Natural killer cell (primary cell): ENCODE measurements at regions not wholly inside any gene's neighbourhood (a gene's known extent, or its start where the extent isn't known, plus 50 kb on each side); places are given as distances from the start of the nearest gene placed in this dataset.

Experiments used
- ATAC-seq, 3 donors: fragments of 150-1000 bp in 2 of 3; fragments of 200-7000 bp in 1 of 3; cut with Tn5 transposase; 1 replicate in 1 of 3; 2 replicates in 2 of 3; pipeline ENCODE4 v1.10.0; 2021; ENCODE audit warnings: mild to moderate bottlenecking in 2 of 3, moderate library complexity in 2 of 3
- DNase-seq, 2 donors: peaks; one replicate each; pipeline versions ENCODE4 v3.0.0 to v3.0.0-alpha.2; 2013 to 2021; ENCODE audit warnings: mixed read lengths in 1 of 2
- H3K27ac ChIP-seq: one replicate; pipeline ENCODE4 v1.5.1; 2013; ENCODE audit warnings: mild to moderate bottlenecking, low read length
- H3K27me3 ChIP-seq: one replicate; pipeline ENCODE4 v1.6.1; 2013; ENCODE audit warnings: low read length; ENCODE audit not compliant: control insufficient read depth, insufficient read depth
- H3K36me3 ChIP-seq: one replicate; pipeline ENCODE4 v1.6.1; 2013; ENCODE audit warnings: low read length; ENCODE audit not compliant: control insufficient read depth, insufficient read depth
- H3K4me1 ChIP-seq: one replicate; pipeline ENCODE4 v1.6.1; 2013; ENCODE audit warnings: low read length; ENCODE audit not compliant: control insufficient read depth, insufficient read depth
- H3K4me3 ChIP-seq: one replicate; pipeline ENCODE4 v1.5.1; 2013; ENCODE audit warnings: low read length
- H3K9me3 ChIP-seq: one replicate; pipeline ENCODE4 v1.6.1; 2013; ENCODE audit warnings: low read length; ENCODE audit not compliant: control insufficient read depth, insufficient read depth
- H3K27ac Mint-ChIP-seq, 2 donors: one replicate each; pipeline ENCODE4 v1.8.0; 2022; ENCODE audit warnings: mild to moderate bottlenecking in 2 of 2, mixed read lengths in 2 of 2, moderate library complexity in 1 of 2
- H3K27me3 Mint-ChIP-seq, 2 donors: one replicate each; pipeline ENCODE4 v1.8.0; 2022; ENCODE audit warnings: low read depth in 2 of 2, mixed read lengths in 2 of 2
- H3K36me3 Mint-ChIP-seq: one replicate; pipeline ENCODE4 v1.8.0; 2022; ENCODE audit warnings: mixed read lengths
- H3K4me1 Mint-ChIP-seq, 2 donors: one replicate each; pipeline ENCODE4 v1.8.0; 2022; ENCODE audit warnings: mixed read lengths in 2 of 2
- H3K4me3 Mint-ChIP-seq: one replicate; pipeline ENCODE4 v1.8.0; 2022; ENCODE audit warnings: mild to moderate bottlenecking, moderate library complexity, mixed read lengths
- H3K9me3 Mint-ChIP-seq, 2 donors: one replicate each; pipeline ENCODE4 v1.8.0; 2022; ENCODE audit warnings: mixed read lengths in 2 of 2
- WGBS: methylation state at CpG from one replicate; pipeline ENCODE4 v1.1.7; 2013; ENCODE audit warnings: missing lambda C conversion rate; ENCODE audit not compliant: insufficient coverage; 5-methylcytosine and 5-hydroxymethylcytosine counted together
- intact Hi-C: fragments of 100-400 bp; cut with micrococcal nuclease; formaldehyde crosslinking; loops from one replicate; pipeline ENCODE4 v1.14.2; 2022
- TF ChIP-seq, protein P1 (sequence below): fragments of 200-600 bp; IDR thresholded peaks from one replicate; pipeline ENCODE4 v1.8.0; 2022; ENCODE audit warnings: antibody characterized with exemption

DNA sequence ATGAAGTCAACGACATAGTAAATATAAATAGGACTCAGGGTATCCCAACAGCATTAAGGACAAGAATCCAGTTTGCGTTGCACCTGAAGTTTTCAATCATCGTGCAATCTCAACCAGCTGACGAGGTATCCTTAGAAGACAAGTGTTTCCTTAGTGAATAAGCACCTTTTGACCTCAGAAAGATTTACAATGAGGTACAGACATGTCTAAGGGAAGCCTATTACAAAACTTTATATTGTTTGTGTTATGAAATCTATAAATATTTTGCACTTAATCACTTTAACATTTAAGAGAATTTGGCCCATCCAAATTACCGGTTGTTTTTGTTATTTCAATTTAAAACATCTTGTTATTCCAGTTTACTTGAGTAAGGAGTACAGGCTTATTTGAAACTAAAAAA lies 64.9 kb upstream of the PRICKLE2 start:
- intact Hi-C loops, result no loop called here
- H3K4me3 Mint-ChIP-seq, result no peak overlapping the region
- no peaks in the 10 kb centered on the region for H3K4me1 Mint-ChIP-seq
- TF ChIP-seq, protein P1, sequence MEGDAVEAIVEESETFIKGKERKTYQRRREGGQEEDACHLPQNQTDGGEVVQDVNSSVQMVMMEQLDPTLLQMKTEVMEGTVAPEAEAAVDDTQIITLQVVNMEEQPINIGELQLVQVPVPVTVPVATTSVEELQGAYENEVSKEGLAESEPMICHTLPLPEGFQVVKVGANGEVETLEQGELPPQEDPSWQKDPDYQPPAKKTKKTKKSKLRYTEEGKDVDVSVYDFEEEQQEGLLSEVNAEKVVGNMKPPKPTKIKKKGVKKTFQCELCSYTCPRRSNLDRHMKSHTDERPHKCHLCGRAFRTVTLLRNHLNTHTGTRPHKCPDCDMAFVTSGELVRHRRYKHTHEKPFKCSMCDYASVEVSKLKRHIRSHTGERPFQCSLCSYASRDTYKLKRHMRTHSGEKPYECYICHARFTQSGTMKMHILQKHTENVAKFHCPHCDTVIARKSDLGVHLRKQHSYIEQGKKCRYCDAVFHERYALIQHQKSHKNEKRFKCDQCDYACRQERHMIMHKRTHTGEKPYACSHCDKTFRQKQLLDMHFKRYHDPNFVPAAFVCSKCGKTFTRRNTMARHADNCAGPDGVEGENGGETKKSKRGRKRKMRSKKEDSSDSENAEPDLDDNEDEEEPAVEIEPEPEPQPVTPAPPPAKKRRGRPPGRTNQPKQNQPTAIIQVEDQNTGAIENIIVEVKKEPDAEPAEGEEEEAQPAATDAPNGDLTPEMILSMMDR, result no peak
- peaks cover 6 to 7% of the 10 kb centered on the region in 2 donors for H3K9me3 Mint-ChIP-seq
- ATAC-seq, result no peak
- H3K4me3 ChIP-seq, result no peak overlapping the region
- DNase-seq, result no peak
- 51% methylated on average over 4 of the region's 5 CpGs for WGBS
- H3K27me3 ChIP-seq, result no peaks in the 10 kb centered on the region
- no peaks in the 10 kb centered on the region for H3K9me3 ChIP-seq
- H3K36me3 ChIP-seq, result no peaks in the 10 kb centered on the region
- H3K27ac ChIP-seq, result no peak overlapping the region
- H3K4me1 ChIP-seq, result no peaks in the 10 kb centered on the region
- H3K27ac Mint-ChIP-seq, result no peak overlapping the region
- H3K36me3 Mint-ChIP-seq, result no peaks in the 10 kb centered on the region
- no peaks in the 10 kb centered on the region for H3K27me3 Mint-ChIP-seq

DNA sequence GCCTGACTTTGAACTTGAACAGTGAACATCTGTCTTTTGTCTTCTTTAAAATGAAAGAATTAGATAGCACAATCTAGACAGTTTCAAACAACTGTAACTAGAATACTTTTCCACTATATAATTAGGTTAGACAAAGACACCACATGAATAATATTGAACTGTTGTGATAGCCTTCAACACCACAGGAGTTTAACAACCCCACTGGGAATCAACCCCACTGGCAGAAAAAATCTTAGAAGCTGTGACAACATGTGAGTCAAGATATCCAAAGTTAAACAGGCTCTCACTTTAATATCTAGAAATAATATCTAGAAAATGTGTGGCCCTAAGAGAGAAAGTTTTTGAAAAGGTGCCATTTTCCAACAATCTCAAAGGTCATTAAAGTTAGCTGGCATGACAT lies 64.4 kb upstream of the PRICKLE2 start:
- no peak overlapping the region for H3K27ac Mint-ChIP-seq
- no peaks in the 10 kb centered on the region for H3K4me1 ChIP-seq
- peaks cover 6 to 7% of the 10 kb centered on the region in 2 donors for H3K9me3 Mint-ChIP-seq
- H3K4me3 Mint-ChIP-seq, result no peak overlapping the region
- H3K4me1 Mint-ChIP-seq, result no peaks in the 10 kb centered on the region
- H3K27me3 ChIP-seq, result no peaks in the 10 kb centered on the region
- DNase-seq, result no peak
- no peak for ATAC-seq
- H3K9me3 ChIP-seq, result no peaks in the 10 kb centered on the region
- TF ChIP-seq, protein P1, result no peak
- intact Hi-C loops, result no loop called here
- H3K27me3 Mint-ChIP-seq, result no peaks in the 10 kb centered on the region
- H3K27ac ChIP-seq, result no peak overlapping the region
- no peaks in the 10 kb centered on the region for H3K36me3 Mint-ChIP-seq
- no peak overlapping the region for H3K4me3 ChIP-seq
- no peaks in the 10 kb centered on the region for H3K36me3 ChIP-seq

DNA sequence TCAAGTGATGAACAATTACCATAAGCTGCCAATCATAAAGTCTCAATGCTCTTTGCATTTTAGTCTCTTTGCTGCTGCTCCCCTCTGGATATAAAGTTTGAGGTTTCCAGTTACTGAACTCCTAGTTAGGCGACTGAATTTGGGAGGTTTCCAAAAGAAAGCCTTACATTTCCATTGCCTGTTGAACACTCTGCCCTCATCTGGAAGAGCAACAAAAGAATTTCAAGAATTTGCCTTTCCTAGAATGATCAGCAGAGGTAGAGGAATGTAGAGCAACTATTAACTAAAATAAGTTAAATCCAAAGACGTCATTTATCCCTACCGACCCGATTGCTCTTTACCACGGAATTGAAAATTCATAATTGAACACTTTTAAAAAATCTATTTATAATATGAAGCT lies 53.4 kb upstream of the PRICKLE2 start:
- intact Hi-C loops, result no loop called here
- Histone ChIP-seq H3K4me1 (no peaks in the 10 kb centered on the region), H3K27me3 (no peaks in the 10 kb centered on the region), H3K36me3 (no peaks in the 10 kb centered on the region), H3K9me3 (no peaks in the 10 kb centered on the region), H3K4me3 (no peak overlapping the region), H3K27ac (no peak overlapping the region)
- no peak for ATAC-seq
- Mint-ChIP-seq H3K4me3 (no peak overlapping the region), H3K36me3 (no peaks in the 10 kb centered on the region), H3K27ac (no peak overlapping the region), H3K4me1 (no peaks in the 10 kb centered on the region), H3K9me3 (peaks cover 8 to 10% of the 10 kb centered on the region in 2 donors), H3K27me3 (peaks cover 0 to 3% of the 10 kb centered on the region in 2 donors)
- TF ChIP-seq, protein P1, result no peak
- no peak for DNase-seq
- WGBS, result 95% methylated on average over 5 of the region's 5 CpGs

DNA sequence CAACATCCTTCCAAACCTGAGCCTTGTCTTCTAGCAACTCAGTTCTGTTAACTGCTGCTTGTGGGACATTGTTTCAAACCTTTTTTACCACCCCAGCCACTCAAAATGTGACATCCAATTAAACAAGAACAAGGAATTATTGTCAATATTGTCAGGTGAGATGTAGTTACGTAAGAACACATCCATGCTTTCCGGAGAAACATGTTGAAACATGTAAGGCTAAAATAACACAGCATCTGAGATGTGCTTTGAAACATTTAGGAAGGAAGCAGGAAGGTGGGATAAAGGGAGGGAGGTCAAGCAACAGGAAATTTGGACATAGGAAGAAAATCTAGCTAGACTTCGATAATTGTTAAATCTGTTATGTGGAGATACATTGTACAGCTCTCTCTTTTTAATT lies 50.9 kb upstream of the PRICKLE2 start:
- no peak for ATAC-seq
- no peaks in the 10 kb centered on the region for H3K27me3 ChIP-seq
- Mint-ChIP-seq H3K27me3 (peaks cover 0 to 3% of the 10 kb centered on the region in 2 donors), H3K27ac (no peak overlapping the region), H3K4me1 (no peaks in the 10 kb centered on the region), H3K9me3 (peaks cover 8 to 12% of the 10 kb centered on the region in 2 donors), H3K36me3 (peaks cover 2% of the 10 kb centered on the region), H3K4me3 (no peak overlapping the region)
- H3K4me1 ChIP-seq, result no peaks in the 10 kb centered on the region
- 74% methylated on average over 3 of the region's 3 CpGs for WGBS
- intact Hi-C loops, result no loop called here
- no peaks in the 10 kb centered on the region for H3K36me3 ChIP-seq
- no peak for DNase-seq
- TF ChIP-seq, protein P1, result no peak
- H3K9me3 ChIP-seq, result no peaks in the 10 kb centered on the region
- no peak overlapping the region for H3K27ac ChIP-seq
- no peak overlapping the region for H3K4me3 ChIP-seq
